ENCODE measurements at regions not wholly inside any gene's neighbourhood (a gene's known extent, or its start where the extent isn't known, plus 50 kb on each side); places are given as distances from the start of the nearest gene placed in this dataset.
A peak's percentile ranks its signal among the peaks of the same experiment; 100 is the strongest.

- Histone ChIP-seq H3K4ac (replicated peaks; ENCODE audit: insufficient read length, low read depth, low read length) (no peak overlapping the region), H2BK12ac (ENCODE audit: low read depth, low read length) (0 out of 2 replicates have a peak overlapping the region, but pooled peaks have one; percentile 17), H3K79me1 (ENCODE audit: low read depth, low read length) (no peaks in the 10 kb centered on the region), H3K56ac (replicated peaks; ENCODE audit: insufficient read length, low read depth, low read length) (no peak overlapping the region), H2AK5ac (ENCODE audit: low read depth, low read length) (0 out of 2 replicates have a peak overlapping the region, but pooled peaks have one; percentile 1), H3K4me2 (ENCODE audit: insufficient read depth in 1 of 2, low read depth in 2 of 2, low read length in 2 of 2) (no peak overlapping the region), H3K18ac (ENCODE audit: extremely low read depth, low read length) (no peak overlapping the region), H3K23ac (ENCODE audit: insufficient read length) (no peak overlapping the region), H4K8ac (ENCODE audit: extremely low read depth, insufficient read depth, low read length) (no peak overlapping the region), H3K36me3 (ENCODE audit: control insufficient read depth in 2 of 4, insufficient read depth in 4 of 4, low read length in 3 of 4) (no peaks in the 10 kb centered on the region; a peak in 1 of 8 replicates), H3K79me2 (ENCODE audit: control insufficient read depth in 1 of 2, insufficient read depth in 2 of 2, low read length in 2 of 2) (no peaks in the 10 kb centered on the region), H3K4me1 (replicated peaks in 1 of 4; ENCODE audit: control insufficient read depth in 3 of 4, insufficient read depth in 4 of 4, low read length in 3 of 4) (peaks cover 0 to 3% (median 0%) of the 10 kb centered on the region in 4 experiments; a peak in 2 of 7 replicates), H2BK120ac (replicated peaks; ENCODE audit: low read depth, low read length) (no peak overlapping the region), H2BK15ac (ENCODE audit: low read length) (peak overlapping the region; percentile 81; the same call in 1 of the 2 replicates), H3K9me3 (ENCODE audit: insufficient read depth in 2 of 2, low read depth in 1 of 2, low read length in 1 of 2) (no peaks in the 10 kb centered on the region), H3K14ac (ENCODE audit: insufficient read length) (no peak overlapping the region), H2BK5ac (ENCODE audit: low read depth, low read length) (no peak overlapping the region), H3K27ac (ENCODE audit: low read depth, low read length) (no peak overlapping the region), H2BK20ac (ENCODE audit: low read length) (no peak overlapping the region), H4K20me1 (replicated peaks in 1 of 2; ENCODE audit: control insufficient read depth in 1 of 2, insufficient read depth in 2 of 2, low read length in 2 of 2) (no peaks in the 10 kb centered on the region), H2AFZ (ENCODE audit: low read length) (no peak overlapping the region), H4K5ac (ENCODE audit: insufficient read length, low read depth, low read length) (no peak overlapping the region), H3K23me2 (ENCODE audit: low read depth, low read length) (no peaks in the 10 kb centered on the region), H3K27me3 (replicated peaks in 1 of 4; ENCODE audit: control insufficient read depth in 3 of 4, extremely low read depth in 1 of 4, insufficient read depth in 3 of 4, low read length in 3 of 4) (peaks cover 0 to 6% (median 0%) of the 10 kb centered on the region in 4 experiments; a peak in 2 of 7 replicates), H3K4me3 (ENCODE audit: extremely low read depth in 1 of 4, insufficient read depth in 2 of 4, low read depth in 3 of 4, low read length in 4 of 4) (no peak overlapping the region), H4K91ac (replicated peaks; ENCODE audit: insufficient read length, low read length) (no peak overlapping the region), H3K9ac (replicated peaks in 1 of 4; ENCODE audit: extremely low read depth in 1 of 4, low read depth in 3 of 4, low read length in 3 of 4) (no peak overlapping the region)
- 80% methylated on average over 28 of the region's 28 CpGs; no CpG with 5 or more reads in 1 of the 2 experiments for WGBS, 2 experiments (ENCODE audit: extremely low coverage in 1 of 2, insufficient coverage in 1 of 2, insufficient read length in 1 of 2, insufficient replicate concordance in 2 of 2, low coverage in 1 of 2, low lambda C conversion rate in 2 of 2, missing lambda C conversion rate in 1 of 2)
- DNase-seq (ENCODE audit: low read depth in 1 of 2, low spot score in 2 of 2) = no peak
- no peak for FAIRE-seq
- ChIA-PET CTCF (ENCODE audit: partially characterized antibody) (interaction anchor here (0.7 to 10.8 kb wide), 34 partner anchors 9 to 333 kb away, joined by 3 to 173 read pairs (median 4); no protein-coding TSS in a partner anchor), POLR2A (ENCODE audit: partially characterized antibody) (interaction anchor here (1.0 kb wide), 1 partner anchor 19 kb away, joined by 4 read pairs; no protein-coding TSS in a partner anchor)
- TF ChIP-seq SIN3A (conservative IDR thresholded peaks at IDR 0.05 in 1 of 2, IDR thresholded peaks at IDR 0.05 in 1 of 2; ENCODE audit: low read depth in 1 of 2, low read length in 2 of 2) (no peak), SAP30 (IDR thresholded peaks at IDR 0.05; ENCODE audit: insufficient read depth, insufficient replicate concordance, low read length) (no peak), EGR1 (IDR thresholded peaks at IDR 0.05; ENCODE audit: borderline replicate concordance, low read depth, low read length) (no peak), KDM5A (IDR thresholded peaks at IDR 0.05; ENCODE audit: low read length) (no peak), CEBPB (IDR thresholded peaks at IDR 0.05; ENCODE audit: low read depth, low read length) (no peak), YY1 (IDR thresholded peaks at IDR 0.05; ENCODE audit: low read depth, low read length) (no peak), SP1 (IDR thresholded peaks at IDR 0.05; ENCODE audit: low read depth, low read length) (no peak), JUND (IDR thresholded peaks at IDR 0.05; ENCODE audit: low read length) (no peak), CBX5 (IDR thresholded peaks at IDR 0.05; ENCODE audit: low read depth, low read length) (no peak), TAF1 (IDR thresholded peaks at IDR 0.05; ENCODE audit: low read depth, low read length) (no peak), RXRA (IDR thresholded peaks at IDR 0.05; ENCODE audit: insufficient read depth, low read depth, low read length) (no peak), ZNF274 (IDR thresholded peaks at IDR 0.05; ENCODE audit: borderline replicate concordance, extremely low read depth, low read length) (no peak)
These were observed 92.3 kb upstream of the FGF3 start for GRCh38 chr11:69911310-69912160.
